SK-N-SH treated with all-trans-retinoic acid at 6 μM for 48 hours (cell line): ENCODE measurements at regions not wholly inside any gene's neighbourhood (a gene's known extent, or its start where the extent isn't known, plus 50 kb on each side); places are given as distances from the start of the nearest gene placed in this dataset.

Experiments used
- ATAC-seq: fragments of 200-7000 bp; cut with Tn5 transposase; 3 replicates; pipeline ENCODE4 v1.9.1; 2020; ENCODE audit warnings: mild to moderate bottlenecking, moderate library complexity
- ARNTL ChIP-seq: fragments of 450-650 bp; formaldehyde crosslinking; IDR thresholded peaks from 2 replicates; pipeline ENCODE4 v1.5.0; 2020; ENCODE audit warnings: low read depth, mild to moderate bottlenecking, moderate library complexity, borderline replicate concordance
- CSDC2 ChIP-seq: fragments of 250-450 bp; sonication (Bioruptor Pico); IDR thresholded peaks from 2 replicates; pipeline ENCODE4 v1.5.0; 2020; ENCODE audit warnings: mild to moderate bottlenecking, moderate library complexity
- ESRRG ChIP-seq: fragments of 250-450 bp; sonication (Bioruptor Pico); IDR thresholded peaks from 2 replicates; pipeline ENCODE4 v1.6.1; 2021; ENCODE audit warnings: mild to moderate bottlenecking
- GLIS3 ChIP-seq: fragments of 250-450 bp; sonication (Bioruptor Pico); IDR thresholded peaks from 2 replicates; pipeline ENCODE4 v1.5.0; 2020; ENCODE audit warnings: mild to moderate bottlenecking, moderate library complexity
- ISL1 ChIP-seq: fragments of 250-450 bp; sonication (Bioruptor Pico); IDR thresholded peaks from 2 replicates; pipeline ENCODE4 v2.1.2; 2022; ENCODE audit warnings: mild to moderate bottlenecking, moderate library complexity
- OSR1 ChIP-seq: fragments of 250-450 bp; sonication (Bioruptor Pico); IDR thresholded peaks from 2 replicates; pipeline ENCODE4 v1.8.0; 2022; ENCODE audit warnings: moderate library complexity, mild to moderate bottlenecking, inconsistent platforms
- PPARA ChIP-seq: fragments of 250-450 bp; sonication (Bioruptor Pico); IDR thresholded peaks from 2 replicates; pipeline ENCODE4 v1.5.0; 2020; ENCODE audit warnings: mild to moderate bottlenecking, borderline replicate concordance
- RARB ChIP-seq: fragments of 250-450 bp; sonication (Bioruptor Pico); IDR thresholded peaks from 2 replicates; pipeline ENCODE4 v1.8.0; 2021; ENCODE audit warnings: mild to moderate bottlenecking, moderate library complexity
- SNAI2 ChIP-seq: fragments of 250-450 bp; sonication (Bioruptor Pico); IDR thresholded peaks from 2 replicates; pipeline ENCODE4 v1.5.0; 2020; ENCODE audit warnings: mild to moderate bottlenecking, moderate library complexity
- TOX ChIP-seq: fragments of 250-450 bp; sonication (Bioruptor Pico); IDR thresholded peaks from 2 replicates; pipeline ENCODE4 v1.8.0; 2021; ENCODE audit warnings: mild to moderate bottlenecking, moderate library complexity, borderline replicate concordance
- ZC3H10 ChIP-seq: fragments of 250-450 bp; sonication (Bioruptor Pico); IDR thresholded peaks from 2 replicates; pipeline ENCODE4 v1.5.1; 2021; ENCODE audit warnings: mild to moderate bottlenecking, moderate library complexity
- ZFP3 ChIP-seq: fragments of 250-450 bp; sonication (Bioruptor Pico); IDR thresholded peaks from 2 replicates; pipeline ENCODE4 v1.5.0; 2020; ENCODE audit warnings: mild to moderate bottlenecking, moderate library complexity
- ZFP30 ChIP-seq: fragments of 450-650 bp; formaldehyde crosslinking; IDR thresholded peaks from 2 replicates; pipeline ENCODE4 v1.5.0; 2022; ENCODE audit warnings: mild to moderate bottlenecking, moderate library complexity
- ZNF565 ChIP-seq: fragments of 450-650 bp; formaldehyde crosslinking; conservative IDR thresholded peaks from 2 replicates; pipeline ENCODE4 v1.5.0; 2020; ENCODE audit warnings: low read depth, mild to moderate bottlenecking, moderate library complexity
- ZNF70 ChIP-seq: fragments of 450-650 bp; formaldehyde crosslinking; IDR thresholded peaks from 2 replicates; pipeline ENCODE4 v1.5.0; 2020; ENCODE audit warnings: mild to moderate bottlenecking, moderate library complexity
- ZNF8 ChIP-seq: fragments of 450-650 bp; formaldehyde crosslinking; IDR thresholded peaks from 2 replicates; pipeline ENCODE4 v1.5.0; 2020; ENCODE audit warnings: mild to moderate bottlenecking, moderate library complexity
- TF ChIP-seq, protein P1 (sequence below): fragments of 250-450 bp; sonication (Bioruptor Pico); IDR thresholded peaks from 2 replicates; pipeline ENCODE4 v1.5.0; 2020; ENCODE audit warnings: mild to moderate bottlenecking, moderate library complexity
- TF ChIP-seq, protein P2 (sequence below): fragments of 250-450 bp; sonication (Bioruptor Pico); IDR thresholded peaks from 2 replicates; pipeline ENCODE4 v1.5.1; 2021; ENCODE audit warnings: mild to moderate bottlenecking, moderate library complexity
- TF ChIP-seq, protein P3 (sequence below): fragments of 250-450 bp; sonication (Bioruptor Pico); IDR thresholded peaks from 2 replicates; pipeline ENCODE4 v1.8.0; 2021; ENCODE audit warnings: low read depth, mild to moderate bottlenecking, moderate library complexity, borderline replicate concordance
- TF ChIP-seq, protein P4 (sequence below): fragments of 250-450 bp; sonication (Bioruptor Pico); IDR thresholded peaks from 2 replicates; pipeline ENCODE4 v1.8.0; 2020; ENCODE audit warnings: mild to moderate bottlenecking, moderate library complexity, borderline replicate concordance

DNA sequence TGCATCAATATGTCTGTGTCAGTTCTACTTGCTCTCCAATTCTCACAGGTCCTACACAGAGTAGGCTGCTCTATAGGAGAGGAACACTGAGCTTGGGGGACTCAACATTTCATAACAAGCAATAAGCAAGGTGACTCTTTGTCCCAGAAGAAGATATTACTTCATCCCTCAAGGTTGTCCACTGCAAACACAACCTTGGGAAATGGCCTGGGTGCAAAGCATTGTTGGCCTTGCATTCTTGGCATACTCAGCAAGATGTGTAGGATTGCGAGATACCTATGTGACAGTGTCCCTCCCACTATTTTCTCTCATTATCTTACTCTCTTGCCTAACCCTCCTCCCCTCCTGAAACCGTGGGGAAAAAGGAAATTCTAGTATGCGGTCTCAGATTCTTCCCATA is 169.8 kb upstream of the FREM1 start:
- TF ChIP-seq ISL1 (CRISPR knock-in tag): no peak
- TF ChIP-seq, protein P1, sequence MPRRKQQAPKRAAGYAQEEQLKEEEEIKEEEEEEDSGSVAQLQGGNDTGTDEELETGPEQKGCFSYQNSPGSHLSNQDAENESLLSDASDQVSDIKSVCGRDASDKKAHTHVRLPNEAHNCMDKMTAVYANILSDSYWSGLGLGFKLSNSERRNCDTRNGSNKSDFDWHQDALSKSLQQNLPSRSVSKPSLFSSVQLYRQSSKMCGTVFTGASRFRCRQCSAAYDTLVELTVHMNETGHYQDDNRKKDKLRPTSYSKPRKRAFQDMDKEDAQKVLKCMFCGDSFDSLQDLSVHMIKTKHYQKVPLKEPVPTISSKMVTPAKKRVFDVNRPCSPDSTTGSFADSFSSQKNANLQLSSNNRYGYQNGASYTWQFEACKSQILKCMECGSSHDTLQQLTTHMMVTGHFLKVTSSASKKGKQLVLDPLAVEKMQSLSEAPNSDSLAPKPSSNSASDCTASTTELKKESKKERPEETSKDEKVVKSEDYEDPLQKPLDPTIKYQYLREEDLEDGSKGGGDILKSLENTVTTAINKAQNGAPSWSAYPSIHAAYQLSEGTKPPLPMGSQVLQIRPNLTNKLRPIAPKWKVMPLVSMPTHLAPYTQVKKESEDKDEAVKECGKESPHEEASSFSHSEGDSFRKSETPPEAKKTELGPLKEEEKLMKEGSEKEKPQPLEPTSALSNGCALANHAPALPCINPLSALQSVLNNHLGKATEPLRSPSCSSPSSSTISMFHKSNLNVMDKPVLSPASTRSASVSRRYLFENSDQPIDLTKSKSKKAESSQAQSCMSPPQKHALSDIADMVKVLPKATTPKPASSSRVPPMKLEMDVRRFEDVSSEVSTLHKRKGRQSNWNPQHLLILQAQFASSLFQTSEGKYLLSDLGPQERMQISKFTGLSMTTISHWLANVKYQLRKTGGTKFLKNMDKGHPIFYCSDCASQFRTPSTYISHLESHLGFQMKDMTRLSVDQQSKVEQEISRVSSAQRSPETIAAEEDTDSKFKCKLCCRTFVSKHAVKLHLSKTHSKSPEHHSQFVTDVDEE (CRISPR knock-in tag): no peak
- TF ChIP-seq, protein P2, sequence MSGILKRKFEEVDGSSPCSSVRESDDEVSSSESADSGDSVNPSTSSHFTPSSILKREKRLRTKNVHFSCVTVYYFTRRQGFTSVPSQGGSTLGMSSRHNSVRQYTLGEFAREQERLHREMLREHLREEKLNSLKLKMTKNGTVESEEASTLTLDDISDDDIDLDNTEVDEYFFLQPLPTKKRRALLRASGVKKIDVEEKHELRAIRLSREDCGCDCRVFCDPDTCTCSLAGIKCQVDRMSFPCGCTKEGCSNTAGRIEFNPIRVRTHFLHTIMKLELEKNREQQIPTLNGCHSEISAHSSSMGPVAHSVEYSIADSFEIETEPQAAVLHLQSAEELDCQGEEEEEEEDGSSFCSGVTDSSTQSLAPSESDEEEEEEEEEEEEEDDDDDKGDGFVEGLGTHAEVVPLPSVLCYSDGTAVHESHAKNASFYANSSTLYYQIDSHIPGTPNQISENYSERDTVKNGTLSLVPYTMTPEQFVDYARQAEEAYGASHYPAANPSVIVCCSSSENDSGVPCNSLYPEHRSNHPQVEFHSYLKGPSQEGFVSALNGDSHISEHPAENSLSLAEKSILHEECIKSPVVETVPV: no peak
- no peak for TF ChIP-seq PPARA (CRISPR knock-in tag)
- no peak for TF ChIP-seq ESRRG (CRISPR knock-in tag)
- TF ChIP-seq ZNF565 (CRISPR knock-in tag): no peak
- TF ChIP-seq ARNTL: no peak
- no peak for TF ChIP-seq GLIS3 (CRISPR knock-in tag)
- no peak for TF ChIP-seq ZFP30 (CRISPR knock-in tag)
- TF ChIP-seq, protein P3, sequence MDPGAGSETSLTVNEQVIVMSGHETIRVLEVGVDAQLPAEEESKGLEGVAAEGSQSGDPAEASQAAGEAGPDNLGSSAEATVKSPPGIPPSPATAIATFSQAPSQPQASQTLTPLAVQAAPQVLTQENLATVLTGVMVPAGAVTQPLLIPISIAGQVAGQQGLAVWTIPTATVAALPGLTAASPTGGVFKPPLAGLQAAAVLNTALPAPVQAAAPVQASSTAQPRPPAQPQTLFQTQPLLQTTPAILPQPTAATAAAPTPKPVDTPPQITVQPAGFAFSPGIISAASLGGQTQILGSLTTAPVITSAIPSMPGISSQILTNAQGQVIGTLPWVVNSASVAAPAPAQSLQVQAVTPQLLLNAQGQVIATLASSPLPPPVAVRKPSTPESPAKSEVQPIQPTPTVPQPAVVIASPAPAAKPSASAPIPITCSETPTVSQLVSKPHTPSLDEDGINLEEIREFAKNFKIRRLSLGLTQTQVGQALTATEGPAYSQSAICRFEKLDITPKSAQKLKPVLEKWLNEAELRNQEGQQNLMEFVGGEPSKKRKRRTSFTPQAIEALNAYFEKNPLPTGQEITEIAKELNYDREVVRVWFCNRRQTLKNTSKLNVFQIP (CRISPR knock-in tag): no peak
- TF ChIP-seq CSDC2 (CRISPR knock-in tag): no peak
- no peak for TF ChIP-seq OSR1 (CRISPR knock-in tag)
- TF ChIP-seq ZC3H10 (CRISPR knock-in tag): no peak
- no peak for TF ChIP-seq ZNF8 (CRISPR knock-in tag)
- TF ChIP-seq, protein P4, sequence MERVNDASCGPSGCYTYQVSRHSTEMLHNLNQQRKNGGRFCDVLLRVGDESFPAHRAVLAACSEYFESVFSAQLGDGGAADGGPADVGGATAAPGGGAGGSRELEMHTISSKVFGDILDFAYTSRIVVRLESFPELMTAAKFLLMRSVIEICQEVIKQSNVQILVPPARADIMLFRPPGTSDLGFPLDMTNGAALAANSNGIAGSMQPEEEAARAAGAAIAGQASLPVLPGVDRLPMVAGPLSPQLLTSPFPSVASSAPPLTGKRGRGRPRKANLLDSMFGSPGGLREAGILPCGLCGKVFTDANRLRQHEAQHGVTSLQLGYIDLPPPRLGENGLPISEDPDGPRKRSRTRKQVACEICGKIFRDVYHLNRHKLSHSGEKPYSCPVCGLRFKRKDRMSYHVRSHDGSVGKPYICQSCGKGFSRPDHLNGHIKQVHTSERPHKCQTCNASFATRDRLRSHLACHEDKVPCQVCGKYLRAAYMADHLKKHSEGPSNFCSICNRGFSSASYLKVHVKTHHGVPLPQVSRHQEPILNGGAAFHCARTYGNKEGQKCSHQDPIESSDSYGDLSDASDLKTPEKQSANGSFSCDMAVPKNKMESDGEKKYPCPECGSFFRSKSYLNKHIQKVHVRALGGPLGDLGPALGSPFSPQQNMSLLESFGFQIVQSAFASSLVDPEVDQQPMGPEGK (CRISPR knock-in tag): no peak
- no peak for ATAC-seq

DNA sequence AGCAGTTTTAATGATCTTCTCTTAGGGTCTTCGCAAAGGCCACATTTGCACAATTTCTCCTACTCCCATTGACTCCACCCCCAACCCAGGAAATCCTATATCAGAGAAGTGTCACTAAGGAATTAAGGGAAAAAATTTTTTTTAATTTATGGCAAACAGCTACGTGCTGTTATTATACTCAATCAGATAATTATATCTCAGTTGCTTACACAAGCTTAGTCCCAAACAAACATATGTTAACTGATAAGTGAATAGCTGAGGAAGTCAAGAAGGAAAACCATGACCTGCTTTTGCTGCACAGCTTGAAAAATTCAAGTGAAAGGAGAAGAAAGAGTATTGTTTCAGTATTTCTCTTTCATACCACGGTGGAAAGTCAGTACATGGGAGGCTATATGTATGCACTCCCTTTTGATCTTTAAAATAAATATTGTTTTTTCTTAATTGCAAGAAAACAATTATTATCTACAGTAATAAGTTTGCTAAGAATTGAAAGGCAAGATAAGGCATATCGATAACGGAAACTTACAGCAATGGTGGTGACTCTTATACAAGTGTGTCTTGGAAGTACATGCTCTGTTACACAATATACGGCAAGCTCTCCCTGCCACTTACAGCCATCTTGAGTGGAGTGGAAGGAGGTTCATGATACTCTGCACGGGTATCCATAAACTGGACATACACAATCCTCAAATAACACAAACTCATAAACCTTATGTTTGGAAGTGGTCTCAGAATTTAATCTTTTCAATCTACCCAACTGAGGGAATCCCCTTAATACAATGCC is 167.9 kb upstream of the FREM1 start:
- TF ChIP-seq ZNF8 (CRISPR knock-in tag): no peak
- TF ChIP-seq, protein P4 (CRISPR knock-in tag): no peak
- TF ChIP-seq, protein P2: no peak
- TF ChIP-seq, protein P3 (CRISPR knock-in tag): no peak
- TF ChIP-seq ZNF565 (CRISPR knock-in tag): no peak
- TF ChIP-seq RARB (CRISPR knock-in tag): no peak
- no peak for TF ChIP-seq ARNTL
- no peak for TF ChIP-seq SNAI2 (CRISPR knock-in tag)
- no peak for TF ChIP-seq ISL1 (CRISPR knock-in tag)
- TF ChIP-seq ZNF70 (CRISPR knock-in tag): no peak
- TF ChIP-seq TOX (CRISPR knock-in tag): no peak
- TF ChIP-seq ZFP3 (CRISPR knock-in tag): no peak
- TF ChIP-seq, protein P1 (CRISPR knock-in tag): no peak
- TF ChIP-seq PPARA (CRISPR knock-in tag): no peak
- no peak for ATAC-seq
